OCI-LY1 (cell line): ENCODE measurements at regions not wholly inside any gene's neighbourhood (a gene's known extent, or its start where the extent isn't known, plus 50 kb on each side); places are given as distances from the start of the nearest gene placed in this dataset.

ENCODE experiments used
- H2AFZ ChIP-seq: fragments of 200-600 bp; sonication (generic), shearing (Covaris generic); 2 replicates; pipeline ENCODE4 v1.6.0; 2014; ENCODE audit warnings: antibody characterized with exemption, mild to moderate bottlenecking, low read length
- H3F3A ChIP-seq: fragments of 200-600 bp; sonication (generic), shearing (Covaris generic); 2 replicates; pipeline ENCODE4 v1.6.0; 2014; ENCODE audit warnings: mild to moderate bottlenecking, antibody characterized with exemption, low read length, moderate library complexity; ENCODE audit not compliant: insufficient read depth
- H3K27ac ChIP-seq: fragments of 200-600 bp; sonication (generic); 2 replicates; pipeline ENCODE4 v1.5.1; 2014; ENCODE audit warnings: low read length, mixed run types, mild to moderate bottlenecking, low read depth; ENCODE audit not compliant: poor library complexity, severe bottlenecking
- H3K27me3 ChIP-seq: fragments of 200-600 bp; sonication (generic); 2 replicates; pipeline ENCODE4 v1.6.0; 2014; ENCODE audit warnings: antibody characterized with exemption, mild to moderate bottlenecking, low read length, moderate library complexity; ENCODE audit not compliant: insufficient read depth
- H3K36me3 ChIP-seq: fragments of 200-600 bp; sonication (generic); 2 replicates; pipeline ENCODE4 v1.6.1; 2014; ENCODE audit warnings: mild to moderate bottlenecking, antibody characterized with exemption, low read length, moderate library complexity, mixed read lengths; ENCODE audit not compliant: insufficient read depth
- H3K4me1 ChIP-seq: fragments of 200-600 bp; sonication (generic); 2 replicates; pipeline ENCODE4 v1.5.1; 2014; ENCODE audit warnings: mild to moderate bottlenecking, low read length, moderate library complexity; ENCODE audit not compliant: insufficient read depth, severe bottlenecking
- H3K4me2 ChIP-seq: fragments of 200-600 bp; sonication (generic), shearing (Covaris generic); 2 replicates; pipeline ENCODE4 v1.6.1; 2014; ENCODE audit warnings: low read length
- H3K4me3 ChIP-seq: fragments of 200-600 bp; sonication (generic); 2 replicates; pipeline ENCODE4 v1.5.1; 2014; ENCODE audit warnings: low read length, low read depth, mild to moderate bottlenecking, mixed read lengths; ENCODE audit not compliant: poor library complexity, severe bottlenecking
- H3K79me2 ChIP-seq: fragments of 200-600 bp; shearing (Covaris generic); 2 replicates; pipeline ENCODE4 v1.6.1; 2016; ENCODE audit warnings: mixed run types, low read length, mixed read lengths; ENCODE audit not compliant: insufficient read depth
- H3K9ac ChIP-seq: fragments of 200-600 bp; sonication (generic), shearing (Covaris generic); 2 replicates; pipeline ENCODE4 v1.6.1; 2014; ENCODE audit warnings: mild to moderate bottlenecking, low read length, mixed read lengths
- H3K9me2 ChIP-seq: fragments of 200-600 bp; sonication (generic), shearing (Covaris generic); 2 replicates; pipeline ENCODE4 v1.6.1; 2014; ENCODE audit warnings: low read depth, mild to moderate bottlenecking, low read length, mixed read lengths
- H3K9me3 ChIP-seq: fragments of 200-600 bp; shearing (Covaris generic); 2 replicates; pipeline ENCODE4 v1.6.1; 2014; ENCODE audit warnings: low read length, mixed read lengths
- H4K20me1 ChIP-seq: fragments of 200-600 bp; sonication (generic), shearing (Covaris generic); 2 replicates; pipeline ENCODE4 v1.6.0; 2016; ENCODE audit warnings: mild to moderate bottlenecking, low read length; ENCODE audit not compliant: insufficient read depth
- CTCF ChIP-seq: fragments of 200-600 bp; sonication (generic), shearing (Covaris generic); IDR thresholded peaks from 2 replicates; pipeline ENCODE4 v1.5.1; 2017; ENCODE audit warnings: mild to moderate bottlenecking, antibody characterized with exemption, low read length, moderate library complexity, mixed read lengths
- EZH2 ChIP-seq: fragments of 200-600 bp; sonication (generic), shearing (Covaris generic); IDR thresholded peaks from 2 replicates; pipeline ENCODE4 v1.8.0; 2017; ENCODE audit warnings: borderline replicate concordance, mixed run types, mild to moderate bottlenecking, antibody characterized with exemption, low read length, moderate library complexity, mixed read lengths

GRCh38 chr14:36441283-36441682 lies 78.7 kb downstream of the NKX2-1 start:
- Histone ChIP-seq H3K4me3 (no peak overlapping the region), H4K20me1 (no peaks in the 10 kb centered on the region), H3K27me3 (no peaks in the 10 kb centered on the region), H3K79me2 (no peaks in the 10 kb centered on the region), H3K4me1 (no peaks in the 10 kb centered on the region), H3K9ac (no peak overlapping the region), H3K36me3 (no peaks in the 10 kb centered on the region), H3K4me2 (no peak overlapping the region), H3K27ac (no peak overlapping the region), H2AFZ (no peak overlapping the region), H3F3A (no peaks in the 10 kb centered on the region), H3K9me2 (no peaks in the 10 kb centered on the region), H3K9me3 (no peaks in the 10 kb centered on the region)
- TF ChIP-seq CTCF, result no peak
- TF ChIP-seq EZH2, result no peak

GRCh38 chr14:36439766-36440165 lies 80.3 kb downstream of the NKX2-1 start:
- no peaks in the 10 kb centered on the region for H4K20me1 ChIP-seq
- H3K9ac ChIP-seq, result no peak overlapping the region
- H3K79me2 ChIP-seq, result no peaks in the 10 kb centered on the region
- H2AFZ ChIP-seq, result no peak overlapping the region
- no peaks in the 10 kb centered on the region for H3K9me2 ChIP-seq
- H3K4me3 ChIP-seq, result no peak overlapping the region
- no peaks in the 10 kb centered on the region for H3K27me3 ChIP-seq
- TF ChIP-seq CTCF, result no peak
- no peak for TF ChIP-seq EZH2
- H3K27ac ChIP-seq, result no peak overlapping the region
- H3K9me3 ChIP-seq, result no peaks in the 10 kb centered on the region
- H3K4me1 ChIP-seq, result no peaks in the 10 kb centered on the region
- H3K36me3 ChIP-seq, result no peaks in the 10 kb centered on the region
- H3F3A ChIP-seq, result no peaks in the 10 kb centered on the region
- H3K4me2 ChIP-seq, result no peak overlapping the region

GRCh38 chr14:36438883-36439282 lies 81.1 kb downstream of the NKX2-1 start:
- no peaks in the 10 kb centered on the region for H4K20me1 ChIP-seq

More at GRCh38 chr14:36438883-36439282, 81.1 kb downstream of the NKX2-1 start:
- Histone ChIP-seq H3K4me2 (no peak overlapping the region), H3K9ac (no peak overlapping the region), H2AFZ (no peak overlapping the region), H3K9me3 (no peaks in the 10 kb centered on the region), H3K27ac (no peak overlapping the region), H3F3A (no peaks in the 10 kb centered on the region), H3K36me3 (no peaks in the 10 kb centered on the region), H3K4me1 (no peaks in the 10 kb centered on the region), H3K79me2 (no peaks in the 10 kb centered on the region), H3K9me2 (no peaks in the 10 kb centered on the region), H3K4me3 (no peak overlapping the region), H3K27me3 (no peaks in the 10 kb centered on the region)
- no peak for TF ChIP-seq CTCF
- no peak for TF ChIP-seq EZH2
